HCEC 1CT (cell line): ENCODE measurements at regions not wholly inside any gene's neighbourhood (a gene's known extent, or its start where the extent isn't known, plus 50 kb on each side); places are given as distances from the start of the nearest gene placed in this dataset.
"Not testable (repeated sequence)": the region's sequence is repeated elsewhere in the genome, so short reads cannot be mapped to it uniquely, and the experiment has no call there.

Experiments
- DNase-seq: peaks from one replicate; pipeline ENCODE4 v3.0.0-alpha.2; 2017

GRCh38 chr1:55894521-55894920 lies 679.4 kb upstream of the USP24 start:
- DNase-seq: peak; percentile 51

DNA sequence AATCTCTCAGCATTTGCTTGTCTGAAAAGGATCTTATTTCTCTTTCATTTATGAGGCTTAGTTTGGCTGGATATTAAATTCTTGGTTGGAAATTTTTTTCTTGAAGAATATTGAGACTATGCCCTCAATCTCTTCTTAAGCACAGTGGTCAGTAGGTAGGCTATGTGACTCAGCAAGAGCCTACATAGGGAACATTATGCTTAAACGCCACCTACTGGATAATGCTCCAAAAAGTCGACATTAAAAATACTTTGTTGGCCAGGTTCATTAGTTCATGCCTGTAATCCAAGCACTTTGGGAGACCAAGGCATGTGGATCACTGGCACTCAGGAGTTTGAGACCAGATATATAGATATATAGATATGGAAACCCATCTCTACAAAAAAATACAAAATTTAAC lies 678.0 kb upstream of the USP24 start:
- peak; percentile 66 for DNase-seq

GRCh38 chr1:55888685-55889317 lies 673.6 kb upstream of the USP24 start:
- DNase-seq: no peak

DNA sequence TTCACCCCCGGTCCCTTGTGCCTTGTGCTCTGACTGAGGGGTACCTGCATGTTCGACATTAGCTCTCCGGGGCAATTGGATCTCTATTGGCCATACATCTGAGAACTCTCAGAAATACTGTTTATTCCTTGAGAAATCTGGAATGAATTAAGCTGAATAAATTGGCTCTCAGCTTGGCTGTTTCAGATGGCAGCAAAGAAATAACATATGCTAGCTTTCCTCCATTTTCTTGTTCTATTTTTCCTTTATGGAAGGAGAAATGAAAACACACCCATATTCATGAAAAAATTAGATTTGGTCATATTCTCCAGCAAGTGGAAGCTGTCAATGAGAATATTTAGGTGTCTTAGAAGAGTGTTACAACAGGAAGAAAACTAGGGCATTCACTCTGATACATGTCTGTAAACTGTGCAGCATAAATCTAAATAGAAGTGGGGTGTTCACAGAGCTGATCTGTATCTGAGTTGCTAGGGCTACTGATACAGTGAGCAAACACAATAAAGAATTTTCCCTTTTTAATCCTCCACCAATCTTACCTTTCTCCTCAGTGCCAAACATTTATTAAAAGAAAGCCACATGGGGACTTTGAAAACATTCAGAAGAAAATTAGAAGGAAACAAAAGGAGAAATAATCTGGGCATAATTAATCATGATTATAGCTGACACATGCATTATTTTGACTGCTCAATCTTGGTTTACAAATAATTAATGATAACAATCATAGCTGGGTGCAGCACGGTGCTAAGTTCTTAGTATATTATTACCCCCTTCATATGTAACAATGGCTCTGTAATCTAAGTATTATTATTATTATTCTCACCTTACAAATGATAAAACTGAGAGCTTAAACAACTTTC lies 671.9 kb upstream of the USP24 start:
- no peak for DNase-seq

DNA sequence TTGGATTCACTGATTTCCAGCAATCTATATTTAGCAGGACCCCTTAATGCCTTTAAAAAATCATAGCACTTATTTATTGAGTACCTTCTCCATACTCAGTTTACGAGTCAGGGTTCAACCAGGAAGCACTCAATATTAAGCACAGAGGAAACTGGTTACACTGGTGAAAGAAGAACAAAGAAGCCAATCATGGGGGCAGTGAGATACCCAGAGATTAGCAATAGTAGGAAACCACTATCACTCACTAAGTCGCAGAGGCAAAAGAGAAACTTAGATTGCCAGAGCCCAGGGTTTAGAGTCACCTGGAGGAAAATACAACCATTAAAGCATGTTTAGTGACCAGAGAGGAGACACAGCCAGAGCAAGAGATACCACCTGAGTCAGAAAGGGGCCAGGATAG lies 670.5 kb upstream of the USP24 start:
- no peak for DNase-seq

GRCh38 chr1:55882931-55883330 lies 667.8 kb upstream of the USP24 start:
- no peak for DNase-seq

- no peak for DNase-seq
Observed at GRCh38 chr1:55879346-55879745, 664.2 kb upstream of the USP24 start.

DNA sequence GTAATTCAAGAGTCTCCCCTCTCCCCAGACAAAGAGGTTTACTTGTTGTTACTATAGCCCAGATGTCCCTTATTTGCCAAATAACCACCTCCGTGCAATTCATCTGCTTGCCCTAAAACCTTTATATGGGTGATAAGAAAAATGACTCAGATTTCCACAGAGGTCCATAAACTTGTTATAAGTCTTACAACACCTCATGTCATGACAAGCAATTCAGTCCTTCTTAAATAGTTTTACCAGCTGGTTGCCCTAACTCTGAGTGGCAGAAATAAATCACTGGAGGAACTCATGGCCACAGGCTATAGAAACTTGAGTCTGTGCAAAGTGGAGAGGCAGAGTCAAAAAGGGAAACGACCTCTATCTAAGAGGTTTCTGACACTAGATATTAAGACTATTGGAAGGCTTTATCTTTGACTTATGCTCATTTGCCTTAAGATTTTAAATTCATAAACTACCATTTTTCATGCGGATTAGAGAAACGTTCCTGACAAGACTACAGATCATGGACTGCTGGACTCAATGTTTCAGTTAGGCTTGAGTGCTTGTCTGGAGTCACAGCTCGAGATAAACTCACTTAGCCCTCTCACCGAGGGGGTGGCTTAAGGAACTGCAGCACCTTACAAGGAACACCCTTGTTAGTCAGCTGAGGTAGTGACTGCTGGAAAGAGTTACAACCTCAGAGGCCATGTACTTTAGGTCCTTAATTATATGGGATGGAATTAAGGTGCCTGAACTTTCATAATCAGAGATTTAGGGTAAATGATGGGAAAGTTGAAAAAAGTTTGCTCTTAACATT lies 662.5 kb upstream of the USP24 start:
- no peak for DNase-seq

GRCh38 chr1:55876276-55877060 lies 661.3 kb upstream of the USP24 start:
- DNase-seq: no peak

GRCh38 chr1:55870106-55870505 lies 654.9 kb upstream of the USP24 start:
- peak; percentile 22 for DNase-seq

- DNase-seq: no peak
Observed at GRCh38 chr1:55869065-55869464, 653.9 kb upstream of the USP24 start.

- DNase-seq: peak; percentile 44
Observed at GRCh38 chr1:55868026-55868425, 652.9 kb upstream of the USP24 start.

DNA sequence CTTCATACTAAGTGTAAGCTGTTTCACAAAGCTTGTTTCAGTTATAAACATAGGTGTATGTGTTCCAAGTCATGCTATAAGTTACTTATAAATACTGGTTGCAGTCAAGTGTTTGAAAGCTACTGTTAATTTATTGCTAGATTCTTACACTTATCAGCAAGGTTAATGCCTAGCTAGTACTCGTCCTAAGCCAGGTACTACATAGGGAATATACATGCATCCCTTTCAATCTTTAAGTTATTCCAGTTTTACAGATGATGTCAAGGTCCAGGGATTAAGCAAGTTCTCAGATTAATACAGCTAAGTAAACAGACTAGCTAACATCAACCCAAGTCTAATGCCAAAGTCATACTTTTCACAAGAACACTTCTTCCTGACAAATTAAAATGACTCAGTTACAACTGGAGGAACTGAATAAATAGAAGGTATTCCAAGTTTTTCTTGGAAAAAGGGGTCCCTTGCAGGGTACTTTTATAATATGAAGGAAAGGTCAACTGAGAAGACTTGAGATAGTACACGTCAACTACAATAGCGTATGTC lies 652.2 kb upstream of the USP24 start:
- no peak for DNase-seq

- not testable (repeated sequence) for DNase-seq
Observed at GRCh38 chr1:55865778-55866177, 650.6 kb upstream of the USP24 start.

DNA sequence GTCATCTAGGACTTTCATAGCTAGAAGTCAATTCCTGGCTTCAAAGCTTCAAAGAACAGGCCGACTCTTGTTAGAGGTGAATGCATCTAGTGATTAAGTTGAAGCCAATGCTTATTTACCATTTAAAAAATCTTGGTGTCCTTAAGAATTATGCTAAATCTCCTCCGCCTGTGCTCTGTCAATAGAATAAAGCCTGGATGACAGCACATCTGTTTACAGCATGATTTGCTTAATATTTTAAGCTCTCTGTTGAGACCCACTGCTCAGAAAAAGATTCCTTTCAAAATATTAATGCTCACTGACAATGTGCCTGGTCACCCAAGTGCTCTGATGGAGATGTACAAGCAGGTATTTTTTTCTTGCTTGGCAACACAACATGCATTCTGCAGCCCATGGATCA lies 649.1 kb upstream of the USP24 start:
- DNase-seq: no peak

GRCh38 chr1:55861676-55862340 lies 646.6 kb upstream of the USP24 start:
- no peak for DNase-seq

- no peak for DNase-seq
Observed at GRCh38 chr1:55860798-55861519, 645.8 kb upstream of the USP24 start.

GRCh38 chr1:55860326-55860725 lies 645.2 kb upstream of the USP24 start:
- no peak for DNase-seq

DNA sequence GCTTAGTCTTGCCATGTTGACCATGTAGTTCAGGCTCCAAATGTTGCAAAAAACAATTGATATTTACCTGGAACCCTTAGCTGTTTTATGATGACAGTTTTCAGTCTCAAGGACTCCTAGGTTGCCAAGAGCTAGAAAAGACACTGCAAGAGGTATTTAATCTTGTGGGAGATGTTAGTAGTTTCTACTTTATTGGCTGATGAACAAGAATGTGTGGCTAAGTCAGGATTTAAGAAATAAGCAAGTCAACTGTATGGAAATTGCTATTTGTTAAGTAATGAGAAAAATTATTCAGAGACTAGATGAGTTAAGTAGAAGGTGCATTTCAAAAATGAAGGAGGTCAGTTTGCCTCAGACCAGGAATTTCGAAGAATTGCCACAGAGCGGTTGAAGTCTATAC lies 639.7 kb upstream of the USP24 start:
- DNase-seq: no peak

GRCh38 chr1:55848906-55849305 lies 633.7 kb upstream of the USP24 start:
- peak; percentile 80 for DNase-seq

DNA sequence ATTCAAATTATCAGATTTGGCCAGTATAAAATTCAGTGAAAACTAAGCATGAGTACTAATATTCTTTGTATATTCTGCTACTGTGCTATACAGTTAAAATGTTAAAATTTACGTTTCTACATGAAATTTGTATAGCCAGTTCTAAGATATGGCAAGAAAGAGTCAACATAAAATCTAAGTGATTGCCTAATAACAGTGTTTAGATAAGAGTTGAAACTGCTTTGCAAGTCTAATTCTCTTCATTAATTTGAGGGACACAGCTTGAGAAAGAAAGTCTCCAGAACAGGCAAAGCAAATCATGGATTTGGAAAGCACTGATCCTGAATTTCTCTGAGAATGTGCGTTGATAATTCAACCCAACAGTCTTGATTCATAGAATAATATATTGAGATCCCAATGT lies 630.9 kb upstream of the USP24 start:
- no peak for DNase-seq
